A673 (cell line): ENCODE measurements at regions not wholly inside any gene's neighbourhood (a gene's known extent, or its start where the extent isn't known, plus 50 kb on each side); places are given as distances from the start of the nearest gene placed in this dataset.

Experiments used
- BruUV-seq: library from RNA; stranded (reverse); fragments of 400-500 nt; replicated peaks from 2 replicates; lab custom pipeline; 2021; lab: Mats Ljungman, UMichigan
- CTCF ChIA-PET: fragments of 300-600 bp; sonication (Branson Sonifier 250); formaldehyde crosslinking; loops from one replicate; lab custom pipeline; 2022; ENCODE audit warnings: antibody characterized with exemption; lab: Charles Lee
- POLR2A ChIA-PET: fragments of 300-600 bp; sonication (Branson Sonifier 250); formaldehyde crosslinking; loops from one replicate; lab custom pipeline; 2022; ENCODE audit warnings: antibody characterized with exemption; ENCODE audit not compliant: low non-redundant PET; lab: Charles Lee
- DNase-seq: peaks from one replicate; pipeline ENCODE4 v3.0.0-alpha.2; 2015; ENCODE audit warnings: low spot score
- H3K27ac ChIP-seq: fragments of 200-600 bp; sonication (generic); 2 replicates; pipeline ENCODE4 v1.5.1; 2016; ENCODE audit warnings: mixed run types, low read depth, mild to moderate bottlenecking, mixed read lengths, antibody characterized with exemption, low read length; ENCODE audit not compliant: poor library complexity, severe bottlenecking
- H3K27me3 ChIP-seq: fragments of 200-600 bp; sonication (generic); replicated peaks from 2 replicates; pipeline ENCODE4 v1.6.1; 2017; ENCODE audit warnings: mixed run types, low read depth, mild to moderate bottlenecking, mixed read lengths, antibody characterized with exemption, low read length; ENCODE audit not compliant: insufficient read depth, poor library complexity
- H3K36me3 ChIP-seq: fragments of 200-600 bp; sonication (generic); 2 replicates; pipeline ENCODE4 v1.6.1; 2016; ENCODE audit warnings: mixed run types, mild to moderate bottlenecking, mixed read lengths, antibody characterized with exemption, low read length; ENCODE audit not compliant: insufficient read depth, poor library complexity, severe bottlenecking
- H3K4me1 ChIP-seq: fragments of 200-600 bp; sonication (generic); 2 replicates; pipeline ENCODE4 v1.6.1; 2017; ENCODE audit warnings: mixed run types, mild to moderate bottlenecking, mixed read lengths, antibody characterized with exemption, low read length; ENCODE audit not compliant: insufficient read depth, poor library complexity, severe bottlenecking
- H3K4me3 ChIP-seq: fragments of 200-600 bp; sonication (generic); 2 replicates; pipeline ENCODE4 v1.5.1; 2016; ENCODE audit warnings: low read depth, mixed run types, mild to moderate bottlenecking, mixed read lengths, low read length; ENCODE audit not compliant: poor library complexity, severe bottlenecking
- H3K9me3 ChIP-seq: fragments of 200-600 bp; sonication (generic); 2 replicates; pipeline ENCODE4 v1.6.1; 2016; ENCODE audit warnings: mixed run types, low read depth, mild to moderate bottlenecking, mixed read lengths, antibody characterized with exemption, low read length; ENCODE audit not compliant: poor library complexity, severe bottlenecking
- EZH2 ChIP-seq: fragments of 200-600 bp; sonication (generic); IDR thresholded peaks from 2 replicates; pipeline ENCODE4 v1.6.1; 2017; ENCODE audit warnings: borderline replicate concordance, low read depth, mild to moderate bottlenecking, mixed read lengths, antibody characterized with exemption, low read length; ENCODE audit not compliant: poor library complexity, severe bottlenecking
- intact Hi-C: fragments of 100-400 bp; cut with micrococcal nuclease; formaldehyde crosslinking; loops from one replicate; pipeline ENCODE4 v1.10.0; 2022; ENCODE audit not compliant: unreplicated experiment
- TF ChIP-seq, protein P1 (sequence below): fragments of 300-800, 200-600 bp; sonication (generic); conservative IDR thresholded peaks from 2 replicates; pipeline ENCODE4 v1.5.1; 2017; ENCODE audit warnings: low read depth, mild to moderate bottlenecking, antibody characterized with exemption, low read length, moderate library complexity, mixed read lengths

DNA sequence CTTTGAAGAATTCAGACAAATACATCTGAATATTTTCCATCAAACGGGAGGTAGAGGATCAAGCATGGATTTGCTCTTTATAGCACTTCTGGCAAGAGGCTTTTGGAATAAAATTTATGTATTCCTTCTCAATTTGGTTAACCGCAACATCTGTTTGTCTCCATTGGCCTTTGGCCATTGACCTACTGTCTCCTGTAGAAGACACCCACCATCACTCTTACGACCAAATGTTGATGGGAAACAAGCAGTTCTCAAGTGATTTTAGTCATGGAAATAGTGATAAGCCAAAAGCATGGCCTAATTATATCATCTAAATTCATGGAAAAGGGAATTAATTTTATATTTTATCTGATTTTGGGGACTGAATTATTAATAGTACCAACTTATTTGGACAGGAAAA lies 591.9 kb downstream of the CD109 start:
- no TSS peak for BruUV-seq
- no peak overlapping the region for H3K27ac ChIP-seq

DNA sequence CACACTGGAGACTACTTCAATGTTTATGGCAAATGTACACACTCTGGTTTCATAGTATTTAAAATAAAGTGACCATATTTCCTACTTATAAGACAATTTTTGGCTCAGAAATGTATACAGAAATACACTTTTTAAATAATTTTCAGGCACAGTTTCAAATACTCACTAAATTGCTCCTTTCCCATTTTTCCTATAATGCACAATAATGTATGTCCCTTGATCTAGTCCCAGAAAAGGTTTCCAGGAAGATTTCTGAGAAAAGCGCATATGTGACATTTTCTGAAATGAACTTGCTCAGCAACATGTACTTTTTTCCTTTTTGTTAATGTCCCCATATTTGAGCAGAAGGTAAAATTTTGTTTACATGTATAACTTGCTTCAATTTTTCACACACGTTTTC lies 591.4 kb downstream of the CD109 start:
- BruUV-seq = no TSS peak
- intact Hi-C loops = no loop called here
- no peak for DNase-seq
- ChIA-PET POLR2A (no interaction called here), CTCF (no interaction called here)
- Histone ChIP-seq H3K36me3 (no peaks in the 10 kb centered on the region), H3K27ac (no peak overlapping the region), H3K27me3 (no peaks in the 10 kb centered on the region), H3K9me3 (no peaks in the 10 kb centered on the region), H3K4me3 (no peak overlapping the region), H3K4me1 (no peaks in the 10 kb centered on the region)
- TF ChIP-seq EZH2 = no peak
- TF ChIP-seq, protein P1, sequence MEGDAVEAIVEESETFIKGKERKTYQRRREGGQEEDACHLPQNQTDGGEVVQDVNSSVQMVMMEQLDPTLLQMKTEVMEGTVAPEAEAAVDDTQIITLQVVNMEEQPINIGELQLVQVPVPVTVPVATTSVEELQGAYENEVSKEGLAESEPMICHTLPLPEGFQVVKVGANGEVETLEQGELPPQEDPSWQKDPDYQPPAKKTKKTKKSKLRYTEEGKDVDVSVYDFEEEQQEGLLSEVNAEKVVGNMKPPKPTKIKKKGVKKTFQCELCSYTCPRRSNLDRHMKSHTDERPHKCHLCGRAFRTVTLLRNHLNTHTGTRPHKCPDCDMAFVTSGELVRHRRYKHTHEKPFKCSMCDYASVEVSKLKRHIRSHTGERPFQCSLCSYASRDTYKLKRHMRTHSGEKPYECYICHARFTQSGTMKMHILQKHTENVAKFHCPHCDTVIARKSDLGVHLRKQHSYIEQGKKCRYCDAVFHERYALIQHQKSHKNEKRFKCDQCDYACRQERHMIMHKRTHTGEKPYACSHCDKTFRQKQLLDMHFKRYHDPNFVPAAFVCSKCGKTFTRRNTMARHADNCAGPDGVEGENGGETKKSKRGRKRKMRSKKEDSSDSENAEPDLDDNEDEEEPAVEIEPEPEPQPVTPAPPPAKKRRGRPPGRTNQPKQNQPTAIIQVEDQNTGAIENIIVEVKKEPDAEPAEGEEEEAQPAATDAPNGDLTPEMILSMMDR = no peak

More for the DNA sequence above, 591.9 kb downstream of the CD109 start:
- POLR2A ChIA-PET = no interaction called here
- no peaks in the 10 kb centered on the region for H3K36me3 ChIP-seq
- DNase-seq = no peak
- TF ChIP-seq, protein P1 = no peak
- TF ChIP-seq EZH2 = no peak
- H3K4me3 ChIP-seq = no peak overlapping the region
- no peaks in the 10 kb centered on the region for H3K9me3 ChIP-seq
- no peaks in the 10 kb centered on the region for H3K4me1 ChIP-seq
- intact Hi-C loops = no loop called here
- no peaks in the 10 kb centered on the region for H3K27me3 ChIP-seq
- CTCF ChIA-PET = no interaction called here

DNA sequence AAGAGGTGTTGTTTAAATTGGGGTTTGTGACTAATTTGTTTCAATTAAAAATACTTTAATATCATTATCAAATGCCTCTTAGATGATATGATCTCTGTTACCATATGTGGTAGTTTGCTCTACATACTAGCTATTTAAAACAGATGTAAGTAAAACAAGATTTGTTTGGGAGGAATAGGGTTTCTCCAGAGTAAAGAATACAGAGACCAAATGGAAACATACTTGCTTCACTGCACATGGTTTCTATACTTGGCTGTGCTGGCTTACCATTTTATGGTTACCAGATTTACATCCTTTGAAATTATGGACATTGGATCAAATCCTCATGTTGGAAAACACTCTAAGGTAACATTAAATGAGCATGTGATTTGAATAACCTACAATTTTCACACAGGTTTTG lies 588.3 kb downstream of the CD109 start:
- ChIA-PET POLR2A (no interaction called here), CTCF (no interaction called here)
- H3K4me3 ChIP-seq = no peak overlapping the region
- DNase-seq = no peak
- no peaks in the 10 kb centered on the region for H3K27me3 ChIP-seq
- no peaks in the 10 kb centered on the region for H3K4me1 ChIP-seq
- H3K27ac ChIP-seq = no peak overlapping the region
- TF ChIP-seq, protein P1 = no peak
- TF ChIP-seq EZH2 = no peak
- H3K36me3 ChIP-seq = no peaks in the 10 kb centered on the region
- intact Hi-C loops = no loop called here
- no peaks in the 10 kb centered on the region for H3K9me3 ChIP-seq
- BruUV-seq = no TSS peak
